Esophagus muscularis mucosa (tissue), 4 donors: ENCODE measurements at regions not wholly inside any gene's neighbourhood (a gene's known extent, or its start where the extent isn't known, plus 50 kb on each side); places are given as distances from the start of the nearest gene placed in this dataset.

ENCODE experiments used
- DNase-seq: peaks from one replicate; pipeline ENCODE4 v3.0.0-alpha.2; 2017; ENCODE audit errors: extremely low spot score
- H3K27ac ChIP-seq, 4 donors: fragments of 200-600 bp; sonication (generic); replicated peaks in 1 of 4; 1 replicate in 3 of 4; 2 replicates in 1 of 4; pipeline ENCODE4 v1.5.1; 2016 to 2019; ENCODE audit warnings: mild to moderate bottlenecking in 1 of 4
- H3K27me3 ChIP-seq, 4 donors: fragments of 200-600 bp; sonication (generic); one replicate each; pipeline versions ENCODE4 v1.5.1 to v1.6.0; 2016 to 2019
- H3K36me3 ChIP-seq, 4 donors: fragments of 200-600 bp; sonication (generic); one replicate each; pipeline ENCODE4 v1.5.1; 2016 to 2019
- H3K4me1 ChIP-seq, 4 donors: fragments of 200-600 bp; sonication (generic); one replicate each; pipeline ENCODE4 v1.5.1; 2016 to 2019
- H3K4me3 ChIP-seq, 4 donors: fragments of 200-600 bp; sonication (generic); 1 replicate in 2 of 4; 2 replicates in 2 of 4; pipeline ENCODE4 v1.5.1; 2016 to 2019; ENCODE audit warnings: mild to moderate bottlenecking in 4 of 4, moderate library complexity in 1 of 4
- H3K9me3 ChIP-seq, 4 donors: fragments of 200-600 bp; sonication (generic); 1 replicate in 3 of 4; 2 replicates in 1 of 4; pipeline ENCODE4 v1.5.1; 2016 to 2019
- EP300 ChIP-seq: sonication (generic); formaldehyde crosslinking; IDR thresholded peaks from one replicate; pipeline ENCODE4 v1.6.1; 2017; ENCODE audit warnings: antibody characterized with exemption
- POLR2A ChIP-seq: fragments of 450-650 bp; IDR thresholded peaks from one replicate; pipeline ENCODE4 v1.6.1; 2017; ENCODE audit warnings: antibody characterized with exemption, moderate library complexity, mild to moderate bottlenecking, low read depth
- POLR2AphosphoS5 ChIP-seq, 2 donors: sonication (generic); formaldehyde crosslinking; IDR thresholded peaks; one replicate each; pipeline ENCODE4 v1.6.1; 2017; ENCODE audit warnings: antibody characterized with exemption in 2 of 2
- WGBS: methylation state at CpG from one replicate; pipeline ENCODE4 v1.1.5; 2018; 5-methylcytosine and 5-hydroxymethylcytosine counted together
- intact Hi-C: fragments of 100-400 bp; cut with DNase I; formaldehyde crosslinking; loops from one replicate; pipeline ENCODE4 v1.15.1; 2023
- TF ChIP-seq, protein P1 (sequence below), 3 experiments: fragments of 200-600 bp in 2 of 3; fragments of 450-650 bp in 1 of 3; sonication (generic) in 2 of 3; IDR thresholded peaks; one replicate each; pipeline ENCODE4 v1.5.1; 2017 to 2019; ENCODE audit warnings: antibody characterized with exemption in 3 of 3, mild to moderate bottlenecking in 2 of 3, moderate library complexity in 1 of 3

DNA sequence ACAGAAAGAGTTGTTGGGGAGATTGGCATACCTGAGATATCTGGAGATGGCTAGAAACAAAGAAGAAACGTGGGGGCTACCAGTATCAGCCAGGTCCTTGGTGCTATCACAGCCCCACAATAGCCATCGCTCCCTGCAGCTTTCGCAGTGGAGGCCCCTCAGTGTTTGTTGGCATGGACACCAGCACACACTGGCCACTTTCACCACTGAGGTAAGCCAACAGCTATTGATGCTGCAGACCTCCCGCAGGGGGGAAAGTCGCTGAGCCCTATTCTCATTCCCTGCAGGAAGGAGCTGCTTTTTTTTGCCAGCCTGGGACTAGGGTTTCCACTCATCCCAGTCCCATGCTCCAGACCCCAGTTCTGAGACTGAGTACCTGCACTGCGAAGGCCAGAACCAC is 879.2 kb upstream of the IGFBP7 start:
- no peak for DNase-seq
- WGBS: 80% methylated on average over 4 of the region's 6 CpGs
- Histone ChIP-seq H3K27me3 (no peaks in the 10 kb centered on the region), H3K4me3 (no peak overlapping the region), H3K27ac (no peak overlapping the region), H3K36me3 (no peaks in the 10 kb centered on the region), H3K9me3 (no peaks in the 10 kb centered on the region), H3K4me1 (peaks cover 0 to 12% (median 8%) of the 10 kb centered on the region in 4 donors)
- intact Hi-C loops: no loop called here
- TF ChIP-seq POLR2AphosphoS5 (IDR thresholded peaks at IDR 0.05) (no peak), POLR2A (no peak), EP300 (no peak)
- TF ChIP-seq, protein P1, sequence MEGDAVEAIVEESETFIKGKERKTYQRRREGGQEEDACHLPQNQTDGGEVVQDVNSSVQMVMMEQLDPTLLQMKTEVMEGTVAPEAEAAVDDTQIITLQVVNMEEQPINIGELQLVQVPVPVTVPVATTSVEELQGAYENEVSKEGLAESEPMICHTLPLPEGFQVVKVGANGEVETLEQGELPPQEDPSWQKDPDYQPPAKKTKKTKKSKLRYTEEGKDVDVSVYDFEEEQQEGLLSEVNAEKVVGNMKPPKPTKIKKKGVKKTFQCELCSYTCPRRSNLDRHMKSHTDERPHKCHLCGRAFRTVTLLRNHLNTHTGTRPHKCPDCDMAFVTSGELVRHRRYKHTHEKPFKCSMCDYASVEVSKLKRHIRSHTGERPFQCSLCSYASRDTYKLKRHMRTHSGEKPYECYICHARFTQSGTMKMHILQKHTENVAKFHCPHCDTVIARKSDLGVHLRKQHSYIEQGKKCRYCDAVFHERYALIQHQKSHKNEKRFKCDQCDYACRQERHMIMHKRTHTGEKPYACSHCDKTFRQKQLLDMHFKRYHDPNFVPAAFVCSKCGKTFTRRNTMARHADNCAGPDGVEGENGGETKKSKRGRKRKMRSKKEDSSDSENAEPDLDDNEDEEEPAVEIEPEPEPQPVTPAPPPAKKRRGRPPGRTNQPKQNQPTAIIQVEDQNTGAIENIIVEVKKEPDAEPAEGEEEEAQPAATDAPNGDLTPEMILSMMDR (IDR thresholded peaks at IDR 0.05): no peak

DNA sequence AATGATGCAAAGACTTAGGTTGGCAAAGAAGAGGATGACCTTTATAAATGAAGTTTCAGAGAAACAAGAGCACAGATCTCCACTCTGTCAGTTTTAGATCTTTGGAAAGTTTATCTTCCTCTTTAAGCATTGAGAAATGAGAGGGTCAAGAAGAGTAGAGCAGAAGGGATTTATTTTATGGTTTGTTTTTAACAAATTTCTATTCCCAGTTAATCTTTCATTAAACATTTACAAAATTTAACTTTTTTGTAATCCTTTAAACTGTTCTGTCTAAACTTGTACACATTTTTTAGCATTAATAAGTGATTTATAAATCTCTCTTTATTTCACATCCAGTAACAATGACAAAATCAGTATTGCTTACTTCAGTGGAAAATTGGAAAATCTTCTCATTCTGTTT is 875.0 kb upstream of the IGFBP7 start:
- no peaks in the 10 kb centered on the region for H3K4me1 ChIP-seq
- H3K36me3 ChIP-seq: no peaks in the 10 kb centered on the region
- no peaks in the 10 kb centered on the region for H3K27me3 ChIP-seq
- DNase-seq: no peak
- H3K27ac ChIP-seq: no peak overlapping the region
- intact Hi-C loops: no loop called here
- no peaks in the 10 kb centered on the region for H3K9me3 ChIP-seq
- TF ChIP-seq POLR2A: no peak
- TF ChIP-seq, protein P1 (IDR thresholded peaks at IDR 0.05): no peak
- TF ChIP-seq EP300: no peak
- TF ChIP-seq POLR2AphosphoS5 (IDR thresholded peaks at IDR 0.05): no peak
- no peak overlapping the region for H3K4me3 ChIP-seq

GRCh38 chr4:57981123-57981522 is 870.9 kb upstream of the IGFBP7 start:
- Histone ChIP-seq H3K9me3 (no peaks in the 10 kb centered on the region), H3K36me3 (no peaks in the 10 kb centered on the region), H3K4me3 (no peak overlapping the region), H3K27me3 (no peaks in the 10 kb centered on the region), H3K4me1 (peaks cover 0 to 12% (median 0%) of the 10 kb centered on the region in 4 donors), H3K27ac (no peak overlapping the region)
- intact Hi-C loops: no loop called here
- no peak for DNase-seq
- TF ChIP-seq EP300 (no peak), POLR2AphosphoS5 (IDR thresholded peaks at IDR 0.05) (no peak), POLR2A (no peak)
- TF ChIP-seq, protein P1 (IDR thresholded peaks at IDR 0.05): no peak
- 78% methylated on average over 5 of the region's 5 CpGs for WGBS

DNA sequence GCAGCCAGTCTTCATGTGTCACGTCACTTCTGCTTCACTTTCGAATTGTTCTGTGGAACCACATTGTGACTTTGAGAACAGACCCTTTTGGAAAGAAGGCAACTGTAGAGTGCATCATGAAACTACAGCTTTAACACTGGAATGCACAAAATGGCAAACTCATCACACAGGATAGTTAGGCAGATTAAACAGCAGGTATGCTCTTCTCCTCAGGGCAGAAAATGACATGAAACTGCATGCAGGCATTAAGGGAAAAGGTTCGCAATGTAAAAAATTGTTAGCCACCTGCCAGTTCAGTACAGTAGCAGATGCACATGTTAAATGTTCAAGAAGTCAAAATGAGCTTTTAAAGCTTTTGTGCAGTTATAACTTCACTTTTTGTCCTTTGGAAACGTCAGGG is 864.6 kb upstream of the IGFBP7 start:
- 87% methylated on average over 4 of the region's 4 CpGs for WGBS
- Histone ChIP-seq H3K4me1 (peaks cover 0 to 19% (median 0%) of the 10 kb centered on the region in 4 donors), H3K36me3 (no peaks in the 10 kb centered on the region), H3K4me3 (no peak overlapping the region), H3K27ac (no peak overlapping the region), H3K9me3 (no peaks in the 10 kb centered on the region), H3K27me3 (no peaks in the 10 kb centered on the region)
- TF ChIP-seq POLR2AphosphoS5 (IDR thresholded peaks at IDR 0.05): no peak
- TF ChIP-seq POLR2A: no peak
- TF ChIP-seq EP300: no peak
- TF ChIP-seq, protein P1 (IDR thresholded peaks at IDR 0.05): no peak
- DNase-seq: no peak
- intact Hi-C loops: no loop called here

DNA sequence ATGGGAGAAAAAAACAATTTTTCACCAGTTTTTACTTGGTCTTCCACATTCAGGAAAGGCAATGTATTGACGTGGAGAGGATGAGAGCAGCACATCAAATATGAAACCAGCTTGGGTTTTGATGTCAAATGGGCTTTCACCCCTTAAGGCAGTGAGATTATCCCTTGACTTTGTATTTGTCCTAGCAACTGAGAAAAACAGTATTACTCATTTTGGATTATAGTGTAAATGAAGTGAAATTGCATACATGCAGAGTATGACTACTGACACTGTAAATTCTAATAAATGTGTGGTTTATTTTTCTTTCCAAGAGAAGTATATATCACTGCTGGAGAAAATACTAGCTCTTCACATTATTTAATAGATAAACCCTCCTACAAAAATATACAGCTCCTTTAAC is 863.6 kb upstream of the IGFBP7 start:
- intact Hi-C loops: no loop called here
- Histone ChIP-seq H3K27ac (no peak overlapping the region), H3K36me3 (no peaks in the 10 kb centered on the region), H3K27me3 (no peaks in the 10 kb centered on the region), H3K4me1 (peaks cover 0 to 19% (median 0%) of the 10 kb centered on the region in 4 donors), H3K4me3 (no peak overlapping the region), H3K9me3 (no peaks in the 10 kb centered on the region)
- WGBS: 33% methylated on average over 1 of the region's 1 CpG
- TF ChIP-seq, protein P1 (IDR thresholded peaks at IDR 0.05): no peak
- TF ChIP-seq EP300: no peak
- no peak for TF ChIP-seq POLR2A
- no peak for TF ChIP-seq POLR2AphosphoS5 (IDR thresholded peaks at IDR 0.05)
- DNase-seq: no peak
